ENCODE measurements at regions not wholly inside any gene's neighbourhood (a gene's known extent, or its start where the extent isn't known, plus 50 kb on each side); places are given as distances from the start of the nearest gene placed in this dataset.

DNA sequence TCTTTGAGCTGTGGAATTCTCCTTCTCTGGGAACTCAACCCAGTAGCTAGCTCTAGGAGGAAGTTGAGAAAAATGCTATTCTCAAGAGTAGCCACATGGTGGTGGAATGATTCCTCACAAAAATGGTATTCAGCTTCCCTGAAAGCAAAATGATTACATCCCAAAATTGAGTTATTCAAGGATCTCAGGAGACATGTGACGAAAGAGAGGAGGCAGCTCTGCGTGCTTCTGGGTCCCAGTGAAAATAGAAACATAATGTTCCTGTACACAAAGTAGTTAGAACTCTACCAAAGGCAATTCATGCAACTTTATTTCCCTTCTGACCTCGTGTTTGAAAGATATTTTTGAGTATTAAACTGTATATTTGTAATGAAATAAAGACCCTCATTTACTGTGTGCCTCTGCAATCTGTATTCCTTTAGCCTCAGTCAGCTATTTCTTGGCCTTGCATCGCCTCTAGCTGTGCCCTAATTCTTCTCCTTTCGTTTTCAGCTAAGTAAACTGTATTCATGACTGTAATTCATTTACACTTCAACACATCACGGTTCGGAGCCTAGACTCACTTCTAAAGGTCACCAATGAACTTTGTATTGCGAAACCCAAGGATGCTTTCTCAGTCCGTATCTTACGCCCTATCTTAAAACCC, 167.3 kb downstream of the FASLG start:
- TF ChIP-seq POLR2A (IDR thresholded peaks at IDR 0.05), result no peak
- TF ChIP-seq, protein P1, sequence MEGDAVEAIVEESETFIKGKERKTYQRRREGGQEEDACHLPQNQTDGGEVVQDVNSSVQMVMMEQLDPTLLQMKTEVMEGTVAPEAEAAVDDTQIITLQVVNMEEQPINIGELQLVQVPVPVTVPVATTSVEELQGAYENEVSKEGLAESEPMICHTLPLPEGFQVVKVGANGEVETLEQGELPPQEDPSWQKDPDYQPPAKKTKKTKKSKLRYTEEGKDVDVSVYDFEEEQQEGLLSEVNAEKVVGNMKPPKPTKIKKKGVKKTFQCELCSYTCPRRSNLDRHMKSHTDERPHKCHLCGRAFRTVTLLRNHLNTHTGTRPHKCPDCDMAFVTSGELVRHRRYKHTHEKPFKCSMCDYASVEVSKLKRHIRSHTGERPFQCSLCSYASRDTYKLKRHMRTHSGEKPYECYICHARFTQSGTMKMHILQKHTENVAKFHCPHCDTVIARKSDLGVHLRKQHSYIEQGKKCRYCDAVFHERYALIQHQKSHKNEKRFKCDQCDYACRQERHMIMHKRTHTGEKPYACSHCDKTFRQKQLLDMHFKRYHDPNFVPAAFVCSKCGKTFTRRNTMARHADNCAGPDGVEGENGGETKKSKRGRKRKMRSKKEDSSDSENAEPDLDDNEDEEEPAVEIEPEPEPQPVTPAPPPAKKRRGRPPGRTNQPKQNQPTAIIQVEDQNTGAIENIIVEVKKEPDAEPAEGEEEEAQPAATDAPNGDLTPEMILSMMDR (IDR thresholded peaks at IDR 0.05), result no peak
- no peak overlapping the region for H3K4me3 ChIP-seq (ENCODE audit: low read depth, poor library complexity, severe bottlenecking)
- WGBS, 2 donors, result 36 to 37% methylated on average over 10 of the region's 10 CpGs
- peak in 1 of 2 donors; percentile 48 for DNase-seq (ENCODE audit: low spot score in 2 of 2)
- intact Hi-C loops (cut with DNase I; ENCODE audit: low total_unique reads), result loop anchor here (5.0 kb wide), 1 partner anchor 376 kb away; no protein-coding TSS in a partner anchor

DNA sequence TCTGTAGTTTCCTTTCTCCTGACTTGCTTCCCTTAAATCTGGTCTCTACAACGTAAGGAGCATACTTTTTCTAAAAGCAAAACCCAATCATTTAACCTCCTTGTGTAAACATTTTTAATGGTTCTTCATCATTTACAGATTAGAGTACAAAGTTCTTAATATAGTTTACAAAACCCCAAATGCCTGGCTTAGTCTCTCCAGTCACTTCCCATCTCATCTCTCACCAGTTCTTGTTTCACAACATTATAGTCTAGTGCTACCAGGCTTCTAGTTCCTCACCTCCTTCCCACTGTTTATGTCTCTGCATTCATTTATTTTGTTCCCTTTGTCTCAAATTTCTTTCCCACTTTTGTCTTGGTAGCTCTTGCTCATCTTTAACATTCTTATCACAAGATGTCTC, 168.4 kb downstream of the FASLG start:
- DNase-seq (ENCODE audit: low spot score in 2 of 2), result no peak
- no peak overlapping the region for H3K4me3 ChIP-seq (ENCODE audit: low read depth, poor library complexity, severe bottlenecking)
- 85 to 93% methylated on average over 1 of the region's 1 CpG for WGBS, 2 donors
- intact Hi-C loops (cut with DNase I; ENCODE audit: low total_unique reads), result loop anchor here (5.0 kb wide), 1 partner anchor 375 kb away; no protein-coding TSS in a partner anchor
- TF ChIP-seq POLR2A (IDR thresholded peaks at IDR 0.05), result no peak
- TF ChIP-seq, protein P1 (IDR thresholded peaks at IDR 0.05), result no peak

DNA sequence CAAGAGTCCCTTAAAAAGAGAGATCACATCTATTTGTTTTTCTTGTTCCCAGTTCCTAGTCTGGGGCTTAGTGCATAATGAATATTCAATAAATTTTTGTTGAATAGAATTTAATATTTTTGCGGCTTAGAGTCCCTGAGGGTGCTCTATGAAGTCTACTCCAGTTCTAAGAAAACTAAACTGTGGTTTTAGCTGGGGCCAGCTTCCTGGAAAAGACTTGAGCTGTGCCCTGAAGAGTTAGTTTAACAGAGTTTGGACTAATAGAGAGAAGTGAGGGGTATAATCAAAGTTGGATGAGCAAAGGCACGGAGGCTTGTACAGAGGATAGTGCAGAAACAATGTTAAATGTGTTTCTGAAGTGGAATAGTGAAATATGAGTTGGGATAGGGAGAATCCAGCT, 168.9 kb downstream of the FASLG start:
- TF ChIP-seq POLR2A (IDR thresholded peaks at IDR 0.05), result no peak
- TF ChIP-seq, protein P1 (IDR thresholded peaks at IDR 0.05), result no peak
- intact Hi-C loops (cut with DNase I; ENCODE audit: low total_unique reads), result loop anchor here (5.0 kb wide), 1 partner anchor 374 kb away; no protein-coding TSS in a partner anchor
- 93 to 95% methylated on average over 2 of the region's 2 CpGs for WGBS, 2 donors

DNA sequence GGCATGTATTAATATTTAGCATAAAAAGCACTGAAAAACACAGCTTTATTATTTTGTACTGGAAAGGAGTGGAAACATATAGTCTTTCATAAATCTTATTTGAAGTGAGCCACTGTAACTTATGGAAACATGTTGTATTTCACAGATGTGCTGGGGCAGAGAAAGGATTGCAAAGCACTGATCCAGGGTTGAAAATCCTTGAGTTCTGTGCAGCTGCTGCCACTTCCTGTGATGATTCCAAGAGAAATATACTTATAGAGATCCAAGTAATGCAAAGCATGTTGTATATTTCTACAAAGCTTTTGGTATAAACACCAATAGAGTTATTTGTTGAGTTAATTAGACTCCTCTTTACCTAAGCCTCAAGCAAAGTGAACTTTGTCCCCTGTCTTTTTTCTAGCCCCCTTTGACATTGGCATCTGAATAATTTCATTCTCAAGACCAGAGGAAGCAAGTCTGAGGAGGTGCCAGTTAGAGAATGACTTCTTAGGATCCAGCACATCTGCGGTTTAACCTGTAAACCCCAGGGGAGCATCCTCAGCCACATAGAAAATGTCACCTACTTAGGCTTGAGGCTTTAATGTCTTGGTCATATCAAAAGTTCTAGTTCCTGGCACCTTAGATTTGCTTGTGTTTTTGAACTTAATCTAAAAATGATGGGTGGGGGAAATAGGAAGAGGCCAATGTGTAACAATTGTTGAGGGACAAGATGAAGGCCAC, 173.3 kb downstream of the FASLG start:
- TF ChIP-seq POLR2A (IDR thresholded peaks at IDR 0.05), result no peak
- TF ChIP-seq, protein P1 (IDR thresholded peaks at IDR 0.05), result no peak
- intact Hi-C loops (cut with DNase I; ENCODE audit: low total_unique reads), result no loop called here
- DNase-seq (ENCODE audit: low spot score in 2 of 2), result no peak
- 75 to 88% methylated on average over 1 of the region's 1 CpG for WGBS, 2 donors
- no peak overlapping the region for H3K4me3 ChIP-seq (ENCODE audit: low read depth, poor library complexity, severe bottlenecking)

More for the DNA sequence above, 168.9 kb downstream of the FASLG start:
- no peak overlapping the region for H3K4me3 ChIP-seq (ENCODE audit: low read depth, poor library complexity, severe bottlenecking)
- no peak for DNase-seq (ENCODE audit: low spot score in 2 of 2)

DNA sequence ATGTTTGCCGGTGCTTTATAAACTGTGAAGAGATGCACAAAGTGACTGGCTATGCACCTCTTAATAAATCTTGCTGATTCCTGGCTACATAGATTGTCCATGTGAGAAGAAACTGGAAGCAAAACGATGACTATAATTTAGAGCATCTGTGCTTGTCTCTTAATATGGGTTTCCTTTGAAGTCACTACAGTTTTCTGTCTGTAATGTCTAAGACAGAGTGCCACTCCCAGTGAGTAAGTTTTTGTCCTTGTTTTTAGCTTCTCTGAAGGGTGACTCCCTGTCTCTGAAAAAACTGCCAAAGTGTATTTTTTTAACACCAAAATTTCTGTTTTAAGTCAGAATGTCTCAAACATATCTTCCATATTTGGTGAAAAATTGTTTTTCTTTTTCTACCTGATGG, 175.1 kb downstream of the FASLG start:
- intact Hi-C loops (cut with DNase I; ENCODE audit: low total_unique reads), result no loop called here
- no peak for DNase-seq (ENCODE audit: low spot score in 2 of 2)
- no peak overlapping the region for H3K4me3 ChIP-seq (ENCODE audit: low read depth, poor library complexity, severe bottlenecking)
- 48 to 55% methylated on average over 2 of the region's 2 CpGs for WGBS, 2 donors
- TF ChIP-seq, protein P1 (IDR thresholded peaks at IDR 0.05), result no peak
- TF ChIP-seq POLR2A (IDR thresholded peaks at IDR 0.05), result no peak
